Sciatic nerve (tissue), 2 donors: ENCODE measurements at regions not wholly inside any gene's neighbourhood (a gene's known extent, or its start where the extent isn't known, plus 50 kb on each side); places are given as distances from the start of the nearest gene placed in this dataset.

Source experiments
- ATAC-seq: fragments of 200-7000 bp; cut with Tn5 transposase; one replicate; pipeline ENCODE4 v1.9.1; 2020; ENCODE audit warnings: mild to moderate bottlenecking, moderate library complexity
- DNase-seq: peaks from one replicate; pipeline ENCODE4 v3.0.0-alpha.2; 2020; ENCODE audit warnings: low spot score
- intact Hi-C: fragments of 100-400 bp; cut with DNase I; formaldehyde crosslinking; loops from one replicate; pipeline ENCODE4 v1.14.2; 2022
- donor health status: DM: no; HTN: no; CAD: no.
- donor health status: DM: no; HTN: no; CAD: no.

GRCh38 chr5:61675015-61675692 lies 343.1 kb downstream of the ZSWIM6 start:
- peak; percentile 69 for ATAC-seq
- DNase-seq, result no peak
- intact Hi-C loops, result no loop called here

- ATAC-seq, result no peak
- no peak for DNase-seq
- intact Hi-C loops, result no loop called here
Measured at GRCh38 chr5:61677220-61677619, 345.2 kb downstream of the ZSWIM6 start.

- intact Hi-C loops, result no loop called here
- no peak for ATAC-seq
- DNase-seq, result no peak
Measured at GRCh38 chr5:61678966-61679365, 346.9 kb downstream of the ZSWIM6 start.

- DNase-seq (no peak), ATAC-seq (no peak)
- intact Hi-C loops, result no loop called here
Measured at GRCh38 chr5:61679562-61679961, 347.5 kb downstream of the ZSWIM6 start.

GRCh38 chr5:61680247-61680646 lies 348.2 kb downstream of the ZSWIM6 start:
- intact Hi-C loops, result loop anchor here (10.0 kb wide), 1 partner anchor 125 kb away; no protein-coding TSS in a partner anchor
- DNase-seq, result no peak
- no peak for ATAC-seq

- intact Hi-C loops, result loop anchor here (10.0 kb wide), 1 partner anchor 122 kb away; no protein-coding TSS in a partner anchor
- ATAC-seq (no peak), DNase-seq (no peak)
Measured at GRCh38 chr5:61683148-61683547, 351.1 kb downstream of the ZSWIM6 start.

- ATAC-seq (no peak), DNase-seq (no peak)
- intact Hi-C loops, result loop anchor here (10.0 kb wide), 1 partner anchor 121 kb away; no protein-coding TSS in a partner anchor
Measured at GRCh38 chr5:61683926-61684325, 351.9 kb downstream of the ZSWIM6 start.

- ATAC-seq (no peak), DNase-seq (no peak)
- intact Hi-C loops, result loop anchor here (10.0 kb wide), 1 partner anchor 118 kb away; no protein-coding TSS in a partner anchor
Measured at GRCh38 chr5:61686491-61687257, 354.6 kb downstream of the ZSWIM6 start.

- ATAC-seq, result no peak
- DNase-seq, result no peak
- intact Hi-C loops, result loop anchor here (10.0 kb wide), 1 partner anchor 117 kb away; no protein-coding TSS in a partner anchor
Measured at GRCh38 chr5:61687371-61687770, 355.3 kb downstream of the ZSWIM6 start.

- intact Hi-C loops, result loop anchor here (10.0 kb wide), 1 partner anchor 116 kb away; no protein-coding TSS in a partner anchor
- DNase-seq (no peak), ATAC-seq (no peak)
Measured at GRCh38 chr5:61689153-61689846, 357.2 kb downstream of the ZSWIM6 start.

- DNase-seq (no peak), ATAC-seq (no peak)
- intact Hi-C loops, result no loop called here
Measured at GRCh38 chr5:61697809-61698558, 365.9 kb downstream of the ZSWIM6 start.

- DNase-seq (no peak), ATAC-seq (peak; percentile 39)
- intact Hi-C loops, result no loop called here
Measured at GRCh38 chr5:61701877-61702602, 370.0 kb downstream of the ZSWIM6 start.

- no peak for ATAC-seq
- no peak for DNase-seq
- intact Hi-C loops, result no loop called here
Measured at GRCh38 chr5:61702784-61703183, 370.7 kb downstream of the ZSWIM6 start.

- intact Hi-C loops, result no loop called here
Measured at GRCh38 chr5:61704289-61704688, 372.2 kb downstream of the ZSWIM6 start.

GRCh38 chr5:61706751-61707150 lies 374.7 kb downstream of the ZSWIM6 start:
- intact Hi-C loops, result no loop called here
- no peak for ATAC-seq
- no peak for DNase-seq

More at GRCh38 chr5:61704289-61704688, 372.2 kb downstream of the ZSWIM6 start:
- DNase-seq, result no peak
- ATAC-seq, result no peak

- DNase-seq (no peak), ATAC-seq (no peak)
- intact Hi-C loops, result no loop called here
Measured at GRCh38 chr5:61719124-61719523, 387.1 kb downstream of the ZSWIM6 start.

- intact Hi-C loops, result no loop called here
- ATAC-seq (no peak), DNase-seq (no peak)
Measured at GRCh38 chr5:61720829-61721228, 388.8 kb downstream of the ZSWIM6 start.

GRCh38 chr5:61724102-61724501 lies 392.0 kb downstream of the ZSWIM6 start:
- ATAC-seq, result no peak
- intact Hi-C loops, result no loop called here

More at GRCh38 chr5:61724102-61724501, 392.0 kb downstream of the ZSWIM6 start:
- DNase-seq, result no peak
